ENCODE measurements at regions not wholly inside any gene's neighbourhood (a gene's known extent, or its start where the extent isn't known, plus 50 kb on each side); places are given as distances from the start of the nearest gene placed in this dataset.
"Not testable (repeated sequence)": the region's sequence is repeated elsewhere in the genome, so short reads cannot be mapped to it uniquely, and the experiment has no call there.

DNA sequence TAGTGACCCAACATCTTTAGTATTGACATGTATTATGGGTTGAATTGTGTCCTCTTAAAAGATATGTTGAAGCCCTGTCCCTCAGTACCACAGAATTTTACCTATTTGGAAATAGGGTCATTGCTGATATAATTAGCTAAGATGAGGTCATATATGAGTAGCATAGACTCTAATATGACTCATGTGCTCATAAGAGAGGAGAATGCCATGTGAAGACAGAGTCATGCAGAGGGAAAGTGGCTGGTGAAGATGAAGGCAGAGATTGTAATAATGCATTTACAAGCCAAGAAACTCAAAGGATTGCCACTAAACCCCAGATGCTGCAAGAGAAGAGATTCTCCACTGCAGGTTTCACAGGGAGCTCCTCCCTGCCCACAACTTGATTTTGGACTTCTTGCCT is 496.4 kb downstream of the KIF20B start:
- DNase-seq = no peak

- no peak for DNase-seq
Observed at GRCh38 chr10:90199093-90199492, 497.7 kb downstream of the KIF20B start.

GRCh38 chr10:90199513-90199912 is 498.1 kb downstream of the KIF20B start:
- DNase-seq = no peak

DNA sequence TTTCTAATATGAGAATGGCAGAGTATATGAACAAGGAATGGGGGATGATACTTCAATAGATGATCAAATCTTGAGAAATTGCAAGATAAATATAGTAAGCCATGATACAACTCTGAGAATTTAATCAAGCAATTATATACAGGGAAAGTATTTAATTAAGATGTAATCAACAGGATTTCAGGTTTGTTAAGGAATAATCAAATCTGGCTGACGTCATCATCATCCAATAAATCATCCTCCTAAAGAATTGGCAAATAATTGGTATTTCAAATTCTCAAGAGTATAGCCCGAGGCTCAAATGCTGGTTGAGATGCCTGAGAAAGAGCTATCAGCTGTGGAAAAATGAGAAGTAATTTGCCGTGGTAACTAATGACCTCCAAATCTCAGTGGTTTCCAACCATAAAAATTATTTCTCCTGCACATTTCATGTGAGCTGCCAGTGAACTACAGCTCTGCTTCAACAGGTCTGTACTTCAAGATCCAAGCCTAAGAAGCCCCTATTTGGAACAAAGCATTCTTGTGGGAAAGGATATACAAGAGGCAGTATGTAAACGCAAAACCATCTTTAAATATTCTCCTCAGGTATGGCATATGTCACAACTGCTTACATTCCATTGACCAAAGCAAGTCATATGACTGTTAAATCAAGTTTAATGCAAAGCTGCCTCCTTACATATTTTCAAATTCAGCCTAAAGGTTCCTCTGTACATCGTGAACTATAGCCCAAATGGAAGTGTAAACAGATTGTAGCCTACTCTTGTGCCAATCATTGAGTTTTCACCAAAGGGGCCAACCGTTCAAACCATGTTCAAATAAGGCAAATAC is 503.0 kb downstream of the KIF20B start:
- DNase-seq = no peak

GRCh38 chr10:90204956-90205314 is 503.5 kb downstream of the KIF20B start:
- no peak for DNase-seq

DNA sequence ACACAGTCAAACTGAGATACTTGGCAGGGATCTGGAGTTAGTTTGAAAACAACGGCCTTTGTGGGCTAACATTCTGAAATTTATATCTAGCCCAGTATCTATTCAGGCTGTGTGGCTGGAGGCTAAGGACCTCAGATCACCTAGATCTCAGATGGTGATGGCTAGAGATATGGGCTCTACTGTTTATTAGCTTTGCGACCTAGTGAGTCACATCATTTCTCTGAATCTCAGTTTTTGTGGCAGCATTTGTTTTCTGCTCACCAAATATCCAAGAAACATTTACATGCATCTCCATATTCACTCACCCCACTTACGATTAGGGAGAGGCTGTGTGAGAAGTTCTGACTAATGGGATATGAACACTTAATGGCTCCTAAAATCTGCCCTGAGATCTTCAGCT is 503.9 kb downstream of the KIF20B start:
- DNase-seq = no peak

DNA sequence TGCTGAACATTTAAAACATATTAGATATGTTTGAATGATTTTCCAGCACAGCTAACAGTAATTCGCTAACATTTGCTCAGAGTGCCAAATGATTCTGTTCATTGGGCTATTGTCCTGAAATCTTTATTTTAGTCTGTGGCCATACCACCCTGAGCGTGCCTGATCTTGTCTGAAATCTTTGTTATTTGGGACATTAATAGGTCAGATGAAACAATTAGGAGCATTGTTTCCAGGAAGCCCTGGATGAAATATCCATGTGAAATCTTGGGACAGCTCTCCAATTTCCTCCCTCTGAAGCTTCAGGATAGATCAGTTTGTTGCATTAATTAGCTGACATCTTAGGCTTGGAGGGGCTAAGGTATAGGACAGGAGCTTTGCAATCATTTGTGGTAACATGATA is 512.0 kb downstream of the KIF20B start:
- no peak for DNase-seq

GRCh38 chr10:90218846-90219245 is 517.5 kb downstream of the KIF20B start:
- DNase-seq = no peak

DNA sequence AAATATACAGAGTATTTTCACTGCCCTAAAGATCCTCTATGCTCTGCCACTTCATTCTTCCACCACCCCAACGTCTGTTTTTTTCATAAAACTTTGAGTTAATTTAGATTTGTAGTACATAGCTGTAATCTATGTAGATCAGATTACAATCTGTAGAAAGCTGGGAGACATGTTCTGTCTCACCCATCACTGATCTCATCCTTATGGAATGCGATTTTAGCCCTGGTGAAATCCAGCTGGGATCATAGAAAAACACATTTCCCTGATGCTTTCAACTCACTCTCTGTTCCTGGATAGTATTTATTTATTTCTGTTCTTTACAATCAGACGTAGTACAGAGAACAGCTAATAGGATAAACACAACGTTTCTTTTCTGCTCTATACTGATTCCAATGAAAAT is 521.0 kb downstream of the KIF20B start:
- DNase-seq = no peak

- no peak for DNase-seq
Observed at GRCh38 chr10:90222939-90223338, 521.5 kb downstream of the KIF20B start.

GRCh38 chr10:90224791-90225566 is 523.6 kb downstream of the KIF20B start:
- DNase-seq = no peak

GRCh38 chr10:90226517-90226916 is 525.1 kb downstream of the KIF20B start:
- no peak for DNase-seq

GRCh38 chr10:90227217-90227656 is 525.8 kb downstream of the KIF20B start:
- DNase-seq = no peak

GRCh38 chr10:90227786-90228185 is 526.4 kb downstream of the KIF20B start:
- DNase-seq = no peak

- no peak for DNase-seq
Observed at GRCh38 chr10:90229486-90229885, 528.1 kb downstream of the KIF20B start.

- DNase-seq = not testable (repeated sequence)
Observed at GRCh38 chr10:90233805-90234204, 532.4 kb downstream of the KIF20B start.

GRCh38 chr10:90245623-90246022 is 544.2 kb downstream of the KIF20B start:
- no peak for DNase-seq

GRCh38 chr10:90250784-90251183 is 549.4 kb downstream of the KIF20B start:
- DNase-seq = not testable (repeated sequence)

DNA sequence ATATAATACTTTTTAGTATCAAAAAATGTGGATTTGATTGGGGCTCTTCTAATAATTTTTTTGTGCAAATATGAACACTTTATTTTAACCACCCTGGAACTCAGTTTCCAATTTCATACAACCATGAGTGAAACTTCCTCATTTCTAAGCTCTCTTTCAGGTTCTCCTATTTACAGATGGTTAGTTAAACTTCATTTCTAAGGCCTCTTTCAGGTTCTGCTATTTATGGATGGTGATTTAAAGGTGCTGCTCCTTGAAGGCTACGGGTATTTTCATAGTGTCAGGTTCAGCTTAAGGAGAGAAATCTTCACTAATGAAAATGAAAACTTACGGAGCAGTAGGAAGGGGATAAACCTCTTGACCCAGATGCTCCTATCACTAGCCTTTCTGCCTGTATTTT is 568.3 kb downstream of the KIF20B start:
- DNase-seq = no peak

GRCh38 chr10:90274721-90275468 is 573.5 kb downstream of the KIF20B start:
- no peak for DNase-seq

- DNase-seq = no peak
Observed at GRCh38 chr10:90276894-90277475, 575.6 kb downstream of the KIF20B start.

- no peak for DNase-seq
Observed at GRCh38 chr10:90286406-90286805, 571.4 kb downstream of the HTR7 start.

DNA sequence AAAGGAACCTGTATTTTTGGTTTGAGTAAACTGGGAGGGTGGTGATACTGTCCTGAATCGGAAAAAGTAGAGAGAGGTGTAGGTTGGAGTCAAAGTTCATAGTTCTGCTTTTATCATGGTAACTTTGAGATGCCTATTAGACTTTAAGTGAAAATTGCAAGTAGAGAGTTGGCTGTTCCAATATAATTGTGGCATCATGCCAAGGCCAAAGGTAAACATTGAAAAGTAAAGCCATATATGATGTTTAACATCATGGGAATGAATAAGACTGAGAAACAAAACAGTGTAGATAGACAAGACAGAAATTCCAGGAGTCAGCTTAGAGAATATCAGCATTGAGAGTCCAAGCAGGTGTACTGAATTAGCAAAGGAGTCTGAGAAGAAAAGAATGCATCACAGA is 570.9 kb downstream of the HTR7 start:
- no peak for DNase-seq
